Frontal cortex (tissue), 3 donors: ENCODE measurements at regions not wholly inside any gene's neighbourhood (a gene's known extent, or its start where the extent isn't known, plus 50 kb on each side); places are given as distances from the start of the nearest gene placed in this dataset.
"Not testable (repeated sequence)": the region's sequence is repeated elsewhere in the genome, so short reads cannot be mapped to it uniquely, and the experiment has no call there.

Experiments used
- DNase-seq, 2 donors: peaks; one replicate each; pipeline ENCODE4 v3.0.0; 2012; ENCODE audit warnings: low spot score in 2 of 2
- FAIRE-seq: peaks from 2 replicates; lab custom pipeline; 2012; peaks lifted over from hg19 to GRCh38; lab: Jason Lieb, UNC
- donor health status: control.
- donor health status: control.
- donor health status: control.

DNA sequence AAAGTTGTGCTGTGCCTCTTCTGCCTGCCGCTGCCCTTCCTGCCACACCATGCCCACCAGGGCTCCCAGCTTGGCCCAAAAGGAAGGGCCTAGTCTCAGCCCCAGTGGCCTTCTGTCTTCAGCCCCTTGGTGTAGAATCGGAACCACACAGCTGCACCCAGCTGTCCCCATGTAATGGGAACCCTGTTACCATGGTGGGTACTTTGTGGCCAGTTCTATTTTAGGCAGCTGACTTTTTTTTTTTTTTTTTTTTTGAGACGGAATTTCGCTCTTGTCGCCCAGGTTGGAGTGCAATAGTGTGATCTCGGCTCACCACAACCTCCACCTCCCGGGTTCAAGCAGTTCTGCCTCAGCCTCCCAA is 163.3 kb upstream of the GSE1 start:
- FAIRE-seq (no peak), DNase-seq (no peak)

DNA sequence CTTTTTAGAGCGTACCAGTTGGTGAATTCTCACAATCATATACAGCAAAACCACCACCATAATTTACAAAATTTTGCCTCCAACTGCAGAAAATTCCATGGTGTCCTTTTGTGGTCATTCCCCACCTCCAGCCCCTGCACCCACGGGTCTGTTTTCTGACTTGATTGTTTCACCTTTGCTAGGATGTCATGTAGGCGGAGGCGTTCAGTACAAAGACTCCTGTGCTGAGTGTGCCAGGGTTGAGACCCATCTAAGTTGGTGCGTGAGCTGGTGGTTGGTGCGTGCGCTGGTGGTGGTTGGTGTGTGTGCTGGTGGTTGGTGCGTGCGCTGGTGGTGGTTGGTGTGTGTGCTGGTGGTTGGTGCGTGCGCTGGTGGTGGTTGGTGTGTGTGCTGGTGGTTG is 162.0 kb upstream of the GSE1 start:
- FAIRE-seq, DNase-seq: not testable (repeated sequence)

DNA sequence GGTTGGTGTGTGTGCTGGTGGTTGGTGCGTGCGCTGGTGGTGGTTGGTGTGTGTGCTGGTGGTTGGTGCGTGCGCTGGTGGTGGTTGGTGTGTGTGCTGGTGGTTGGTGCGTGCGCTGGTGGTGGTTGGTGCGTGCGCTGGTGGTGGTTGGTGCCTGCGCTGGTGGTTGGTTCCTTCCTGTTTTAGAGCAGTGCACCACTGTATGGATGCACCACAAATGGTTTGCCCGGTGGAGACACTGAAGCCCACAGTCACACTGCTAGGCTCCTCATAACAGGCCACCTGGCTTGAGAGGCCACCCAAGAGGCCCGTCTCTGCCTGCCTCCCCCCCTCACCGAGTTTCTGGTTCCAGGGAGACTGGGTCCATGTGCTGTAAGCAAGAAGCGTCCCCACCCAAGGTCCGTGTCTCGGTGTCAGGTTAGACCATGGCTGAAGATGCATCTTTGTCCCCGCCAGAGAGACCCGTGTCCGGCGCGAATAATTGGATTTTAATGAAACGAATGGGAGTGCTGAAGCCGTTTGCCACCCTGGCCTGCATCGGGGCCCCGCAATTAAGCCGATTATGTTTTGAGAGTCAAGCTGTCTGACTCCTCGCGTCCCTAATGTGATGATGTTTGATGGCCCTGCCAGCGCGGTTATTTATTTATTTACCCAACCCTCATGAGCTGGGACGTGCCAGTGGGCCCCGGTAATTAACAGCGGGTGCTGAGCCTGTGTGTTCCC is 161.3 kb upstream of the GSE1 start:
- no peak for FAIRE-seq
- no peak for DNase-seq

DNA sequence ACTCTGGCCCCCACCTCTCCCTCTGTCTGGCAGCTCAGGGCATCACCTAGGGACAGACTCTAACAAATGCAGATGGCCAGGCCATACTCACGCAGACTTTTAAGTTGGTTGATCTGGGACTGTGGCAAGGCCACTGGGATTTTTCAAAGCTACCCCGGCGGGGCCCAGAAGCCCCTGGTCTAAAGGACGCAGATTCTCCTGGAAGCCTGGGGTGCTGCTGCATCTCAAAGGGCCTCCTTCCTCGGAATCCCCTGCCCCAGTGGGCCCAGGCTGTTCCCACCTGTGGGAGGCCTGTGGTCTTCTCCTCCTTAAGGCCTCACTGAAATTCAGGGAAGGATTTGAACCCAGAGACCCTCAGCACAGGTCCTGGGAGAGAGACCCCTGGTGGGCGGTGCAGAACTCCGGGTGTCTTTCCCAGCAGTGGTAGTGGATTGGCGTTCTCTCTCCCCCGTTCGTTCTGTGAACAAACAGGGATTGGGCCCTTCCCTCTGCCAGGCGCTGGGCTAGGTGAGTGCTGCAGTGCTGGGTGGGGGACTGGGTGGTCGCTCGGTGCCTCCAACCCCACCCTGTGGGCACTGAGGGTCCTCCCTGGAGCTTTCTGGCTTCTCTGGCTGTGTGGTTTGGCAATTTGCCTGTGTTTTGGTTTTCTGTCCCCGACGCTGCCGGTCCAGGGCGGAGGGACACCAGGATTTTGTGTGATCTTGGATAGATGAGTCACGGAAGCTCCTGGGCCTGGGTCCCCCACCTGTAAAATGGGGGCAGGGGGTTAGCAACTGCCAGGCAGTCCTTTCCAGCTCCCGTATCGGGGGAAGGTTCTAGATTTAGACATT is 160.5 kb upstream of the GSE1 start:
- FAIRE-seq (no peak), DNase-seq (no peak)

DNA sequence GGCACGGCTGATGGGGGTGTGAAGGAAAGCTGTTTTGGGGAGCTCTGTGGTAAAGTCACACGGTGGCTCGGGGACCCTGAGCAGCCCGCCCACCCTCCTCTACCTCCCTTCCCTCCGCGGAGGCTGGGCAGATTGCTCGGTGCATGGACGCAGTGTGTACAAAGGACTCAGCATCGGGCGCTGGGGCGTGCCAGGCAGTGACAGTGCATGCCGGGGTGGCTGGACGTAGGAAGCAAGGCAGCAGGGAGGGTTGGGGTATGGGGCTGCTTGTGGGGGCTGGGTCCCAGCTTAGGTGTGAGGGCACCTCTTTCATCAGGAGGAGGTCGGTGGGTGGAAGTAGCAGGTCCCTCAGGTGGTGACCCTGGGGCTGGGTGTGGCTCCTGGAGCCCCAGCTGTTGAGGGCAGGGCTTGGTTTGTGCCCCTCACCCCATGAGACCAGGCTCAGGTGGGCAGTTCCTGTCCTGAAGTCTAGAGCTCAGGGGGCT is 159.9 kb upstream of the GSE1 start:
- no peak for FAIRE-seq
- DNase-seq = no peak

DNA sequence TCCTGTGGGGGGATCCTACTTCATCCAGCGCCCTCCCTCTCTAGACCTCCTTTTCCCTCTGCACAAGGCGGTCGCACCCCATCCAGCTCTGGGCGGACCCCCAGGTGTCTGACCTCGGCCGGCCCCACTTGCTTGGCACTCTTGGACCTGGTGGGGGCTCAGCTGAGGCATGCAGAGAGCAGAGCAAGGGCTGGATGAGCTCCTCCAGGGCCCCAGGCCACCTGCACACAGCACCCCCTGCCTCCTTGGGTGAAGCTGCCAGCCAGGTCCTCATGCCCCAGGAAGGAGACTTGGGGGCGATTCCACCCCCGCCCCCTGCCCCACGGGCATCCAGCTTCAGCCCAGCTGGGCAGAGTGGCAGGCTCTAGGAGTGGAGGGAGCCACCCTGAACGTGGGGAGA is 159.4 kb upstream of the GSE1 start:
- no peak for DNase-seq
- no peak for FAIRE-seq

DNA sequence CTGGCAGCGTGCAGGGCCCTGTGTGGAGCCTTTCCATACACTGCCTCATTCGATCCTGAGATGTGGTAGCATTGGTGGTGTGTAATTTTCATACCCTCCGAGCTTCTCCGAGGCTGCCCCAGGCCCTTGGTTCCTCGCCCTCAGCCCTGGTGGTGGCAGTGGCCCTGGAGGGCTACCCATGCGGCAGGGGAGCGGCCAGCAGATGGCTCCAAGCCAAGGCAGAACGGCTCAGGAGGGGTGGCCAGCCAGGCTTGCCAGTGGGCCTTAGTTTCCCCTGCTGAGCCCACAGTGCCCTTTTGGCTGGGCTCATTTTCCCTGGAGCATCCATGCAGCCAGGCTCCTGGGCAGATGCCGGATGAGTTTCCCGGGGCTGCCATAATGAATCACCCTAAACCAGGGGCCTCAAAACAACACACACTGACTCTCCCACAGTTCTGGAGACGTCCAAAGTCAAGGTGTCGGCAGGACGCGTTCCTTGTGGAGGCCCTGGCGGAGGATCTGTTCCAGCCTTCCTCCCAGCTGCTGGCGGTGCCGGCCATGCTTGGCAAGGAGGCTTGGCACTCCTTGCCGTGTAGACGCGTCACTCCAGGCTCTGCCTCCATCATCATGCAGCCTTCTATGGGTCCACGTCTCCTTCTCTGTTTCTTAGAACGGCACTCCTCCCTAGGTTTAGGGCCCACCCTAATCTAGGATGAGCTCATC is 158.8 kb upstream of the GSE1 start:
- no peak for DNase-seq

DNA sequence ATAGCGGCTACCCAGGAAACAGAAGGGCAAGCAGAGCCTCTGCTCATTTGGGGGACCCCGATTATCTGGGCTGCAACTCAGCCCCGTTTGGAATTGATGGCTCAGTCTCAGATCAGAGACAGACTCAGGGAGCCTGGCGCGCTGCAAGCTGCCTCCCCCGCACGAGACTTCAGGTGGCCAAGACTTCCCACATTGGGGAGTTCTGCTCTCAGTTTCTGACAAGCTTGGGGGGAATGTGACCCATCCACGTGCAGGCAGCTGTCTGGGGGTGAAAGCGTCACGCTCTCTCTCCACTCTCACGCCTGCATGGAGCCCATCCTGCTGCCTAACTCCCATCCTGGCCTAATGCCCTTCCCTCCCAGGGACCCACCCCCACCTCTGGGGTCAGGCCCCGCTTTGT is 157.6 kb upstream of the GSE1 start:
- no peak for FAIRE-seq

More for the DNA sequence above, 158.8 kb upstream of the GSE1 start:
- no peak for FAIRE-seq

DNA sequence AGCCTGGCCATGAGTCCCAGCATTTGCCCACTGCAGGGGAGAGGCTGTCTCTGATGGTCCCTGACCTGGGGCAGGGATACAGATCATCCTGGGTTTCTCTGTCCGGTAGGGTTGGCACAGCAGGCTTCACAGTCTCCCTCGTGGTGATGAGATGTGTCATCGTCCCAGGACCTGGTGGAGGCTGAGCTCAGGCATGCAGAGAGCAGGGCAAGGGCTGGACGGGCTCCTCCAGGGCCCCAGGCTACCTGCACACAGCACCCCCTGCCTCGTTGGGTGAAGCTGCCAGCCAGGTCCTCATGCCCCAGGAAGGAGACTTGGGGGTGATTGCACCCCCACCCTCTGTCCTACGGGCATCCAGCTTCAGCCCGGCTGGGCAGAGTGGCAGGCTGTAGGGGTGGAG is 155.8 kb upstream of the GSE1 start:
- FAIRE-seq = no peak
- DNase-seq = no peak

More for the DNA sequence above, 157.6 kb upstream of the GSE1 start:
- no peak for DNase-seq

DNA sequence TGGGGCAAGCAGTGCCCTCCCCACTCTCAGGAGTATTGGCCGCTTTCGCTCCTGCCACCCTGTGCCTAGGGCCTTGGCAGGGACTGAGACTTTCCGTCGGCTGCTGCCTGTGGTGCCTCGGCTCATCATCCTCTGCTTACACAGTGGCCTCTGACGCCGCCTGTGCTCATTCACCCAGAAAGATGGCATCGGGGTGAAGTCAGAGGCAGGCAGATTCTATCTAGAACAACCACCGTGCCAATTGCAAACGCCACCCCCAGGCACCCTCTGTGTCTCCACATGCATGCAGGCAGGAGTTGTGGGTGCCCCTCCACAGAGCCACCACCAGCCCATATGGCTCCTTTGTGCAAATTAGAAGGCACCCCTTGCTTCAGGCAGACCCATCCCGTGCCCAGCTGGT is 154.2 kb upstream of the GSE1 start:
- DNase-seq (no peak), FAIRE-seq (no peak)

DNA sequence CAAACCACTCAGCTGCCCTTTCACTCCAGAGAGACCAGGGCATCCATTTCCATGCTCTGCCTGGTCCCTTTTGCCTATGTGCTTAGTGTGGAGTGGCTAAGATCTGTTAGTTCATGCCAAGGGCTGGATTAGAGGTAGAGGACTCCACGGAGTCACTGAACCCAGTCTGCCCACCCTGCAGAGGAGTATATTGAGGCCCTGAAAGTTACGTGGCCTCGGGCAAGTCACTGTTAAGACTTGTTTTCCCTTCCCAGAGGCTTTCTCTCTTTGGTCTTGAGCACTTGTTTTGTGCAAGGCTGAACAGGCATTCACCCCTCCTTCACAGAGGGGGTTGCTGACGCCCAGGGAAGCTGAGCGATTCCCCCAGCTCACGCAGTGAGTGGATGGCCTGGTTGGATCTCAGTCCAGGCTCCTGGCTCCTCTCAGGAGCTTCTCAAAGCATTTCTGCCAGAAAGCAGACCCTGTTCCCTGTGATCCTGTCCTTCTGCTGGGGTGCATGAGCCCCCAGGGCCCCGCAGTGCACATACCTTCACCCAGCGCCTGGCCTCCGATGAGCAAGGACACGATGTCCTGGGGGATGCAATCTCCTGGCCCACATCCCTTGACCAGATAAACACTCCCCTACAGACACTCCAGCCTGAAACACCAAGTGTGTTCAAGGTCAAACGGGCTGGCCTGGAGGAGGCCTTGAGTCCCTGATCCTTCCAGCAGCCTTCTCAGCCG is 153.4 kb upstream of the GSE1 start:
- DNase-seq (no peak), FAIRE-seq (no peak)

DNA sequence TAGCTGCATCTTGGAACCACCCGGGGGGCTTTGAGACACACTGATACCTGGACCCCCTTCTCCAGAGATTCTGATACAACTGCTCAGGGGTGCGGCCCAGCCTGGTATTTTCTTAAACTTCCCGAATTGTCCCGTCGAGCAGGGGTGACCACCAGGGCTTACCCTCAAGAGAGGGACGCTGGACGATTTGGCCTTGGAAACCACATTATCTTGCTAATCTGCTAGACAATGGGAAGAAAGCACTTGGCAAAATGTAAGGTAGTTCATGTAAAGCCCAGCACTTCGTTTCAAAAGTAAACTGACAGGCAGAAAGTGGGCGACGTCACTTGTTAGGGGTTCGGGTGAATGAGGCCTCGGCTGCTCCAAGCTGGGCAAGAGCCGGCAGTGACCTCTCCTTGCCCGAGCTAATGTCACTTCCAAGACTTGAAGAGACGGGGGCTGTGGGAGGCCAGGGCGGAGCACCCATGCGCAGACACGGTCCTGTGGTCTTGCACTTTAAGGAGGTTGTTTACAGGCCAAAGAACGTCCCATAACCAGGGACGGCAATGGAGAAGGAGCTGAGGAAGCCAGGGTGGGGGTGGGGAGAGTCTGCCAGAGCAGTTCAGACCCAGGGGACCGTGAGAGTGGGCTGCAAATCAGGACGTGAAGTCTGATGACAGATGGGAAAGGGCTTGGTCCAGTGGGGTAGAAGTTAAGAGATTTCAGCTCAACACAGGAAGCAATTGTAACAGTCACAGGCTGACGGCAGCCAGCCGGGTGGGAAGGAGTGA is 152.7 kb upstream of the GSE1 start:
- FAIRE-seq = no peak
- no peak for DNase-seq

DNA sequence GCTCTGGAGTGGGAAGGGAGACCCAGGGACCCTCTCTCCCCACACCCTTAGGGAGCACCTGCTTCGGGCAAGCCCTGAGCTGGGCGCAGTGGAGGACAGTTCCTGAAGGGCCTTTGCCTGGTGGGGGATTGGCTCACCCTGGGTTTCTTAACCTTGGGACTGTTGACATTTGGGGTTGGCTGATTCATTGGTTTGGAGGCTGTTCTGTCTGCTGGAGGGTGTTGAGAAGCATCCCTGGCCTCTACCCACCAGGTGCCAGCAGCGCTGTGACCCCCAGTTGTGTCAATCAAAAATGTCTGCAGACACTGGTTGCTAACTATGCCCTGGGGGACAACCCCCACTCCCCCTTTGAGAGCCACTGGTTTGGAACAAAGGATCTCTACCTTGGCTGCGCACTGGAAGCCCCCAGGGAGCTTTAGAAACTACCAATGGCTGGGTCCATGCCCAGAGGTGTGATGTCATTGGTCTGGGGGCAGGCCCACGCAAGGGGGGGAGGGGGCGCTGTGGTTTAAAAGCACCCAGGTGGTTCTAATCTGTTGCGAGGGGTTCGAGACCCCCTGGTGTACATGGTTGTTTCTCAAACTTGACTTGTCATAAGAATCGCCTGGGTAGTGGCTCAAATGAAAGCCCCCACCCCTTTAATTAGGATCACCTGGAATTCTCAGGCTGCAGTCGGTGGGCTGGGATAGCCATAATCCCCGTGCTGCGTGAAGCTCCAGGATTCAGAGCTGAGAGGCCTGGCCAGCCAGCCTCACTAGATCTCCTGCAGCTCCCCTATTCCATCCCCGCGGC is 151.9 kb upstream of the GSE1 start:
- DNase-seq = no peak
- no peak for FAIRE-seq

DNA sequence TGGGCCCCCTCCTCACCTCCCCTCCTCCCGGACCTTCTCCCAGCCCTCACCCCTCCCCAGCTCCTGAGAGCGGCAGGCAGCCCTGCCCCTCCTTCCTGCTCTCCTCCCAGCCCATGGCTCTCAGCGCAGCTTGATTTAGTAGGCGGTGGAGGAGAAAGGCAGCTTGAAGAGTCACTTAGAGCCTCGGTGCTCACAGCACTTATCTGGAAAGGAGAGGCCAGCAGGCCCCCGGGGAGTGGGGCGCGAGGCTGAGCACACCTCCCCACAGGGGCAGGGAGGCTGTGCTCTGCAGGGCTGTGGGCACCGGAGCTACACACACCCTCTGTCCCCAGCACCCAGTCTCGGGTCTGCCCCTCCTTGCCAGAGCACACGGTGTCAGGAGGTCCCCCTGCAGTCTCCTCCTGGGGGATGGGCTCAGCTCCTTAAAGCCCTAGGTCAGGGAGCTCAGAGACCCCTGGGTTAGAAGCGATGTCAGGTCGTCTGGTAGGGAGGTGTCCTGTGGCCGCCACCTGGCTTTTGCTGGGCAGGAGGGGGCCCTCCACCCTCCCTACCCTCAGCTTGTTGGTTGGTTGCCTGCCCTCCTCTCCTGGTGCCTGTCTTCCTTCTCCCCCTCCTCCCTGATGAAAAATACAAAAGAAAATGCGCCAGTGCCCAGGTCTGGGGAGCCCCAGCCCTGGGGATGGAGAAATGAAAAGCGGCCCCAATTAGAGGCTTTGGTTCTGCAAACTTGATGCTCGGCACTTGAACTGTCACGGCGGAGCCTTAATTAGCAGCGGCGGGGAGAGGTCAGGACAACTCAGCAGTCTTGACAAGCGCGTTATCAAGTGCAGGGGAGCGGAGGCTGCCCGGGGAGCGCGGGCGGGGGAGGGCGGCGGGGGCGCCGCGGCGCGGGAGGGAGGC is 151.1 kb upstream of the GSE1 start:
- no peak for FAIRE-seq
- DNase-seq = peak; percentile 67 to 79

DNA sequence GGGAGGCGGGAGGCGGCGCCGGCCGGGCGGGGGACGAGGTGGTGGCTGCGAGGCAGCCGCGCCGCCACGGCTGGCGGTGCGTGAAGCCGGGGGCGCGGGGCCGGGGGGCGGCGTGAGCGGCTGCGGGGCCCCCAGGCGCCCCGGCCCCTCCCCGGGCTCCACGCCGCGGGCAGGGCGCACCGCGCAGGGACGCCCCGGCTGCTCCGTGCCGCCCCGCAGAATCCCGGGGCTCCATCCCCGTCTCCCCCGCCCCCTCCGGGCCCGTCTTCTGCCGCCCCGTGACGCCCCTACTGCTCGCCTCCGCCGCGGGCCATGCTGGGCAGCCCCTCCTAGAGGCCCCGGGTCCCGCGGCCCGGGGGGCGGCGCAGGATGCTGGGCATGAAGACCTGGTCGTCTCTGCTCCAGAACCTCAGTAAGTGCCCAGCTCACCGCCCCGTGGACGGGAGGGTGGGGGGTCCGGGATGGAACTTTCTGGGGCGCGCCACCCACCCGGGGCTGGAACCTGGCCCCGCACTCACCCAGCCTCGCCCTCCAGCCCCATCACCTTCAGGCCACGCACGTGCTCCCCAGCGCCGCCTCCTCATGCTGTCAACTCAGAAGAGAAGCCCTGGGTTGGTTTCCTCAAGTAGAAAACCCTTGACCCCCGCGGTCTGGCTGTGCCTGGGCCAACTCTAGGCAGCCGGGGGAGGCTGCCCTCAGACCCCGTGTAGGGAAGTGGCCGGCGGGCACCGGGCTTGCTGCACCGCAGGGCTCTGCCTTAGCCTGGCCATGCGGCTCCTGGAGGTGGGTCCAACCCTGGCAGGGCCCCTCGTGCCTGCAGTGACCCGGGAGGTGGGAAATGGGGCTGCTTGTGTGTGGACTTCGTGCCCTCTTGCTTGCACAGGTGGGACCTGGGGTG is 150.2 kb upstream of the GSE1 start:
- FAIRE-seq = no peak
- no peak for DNase-seq

DNA sequence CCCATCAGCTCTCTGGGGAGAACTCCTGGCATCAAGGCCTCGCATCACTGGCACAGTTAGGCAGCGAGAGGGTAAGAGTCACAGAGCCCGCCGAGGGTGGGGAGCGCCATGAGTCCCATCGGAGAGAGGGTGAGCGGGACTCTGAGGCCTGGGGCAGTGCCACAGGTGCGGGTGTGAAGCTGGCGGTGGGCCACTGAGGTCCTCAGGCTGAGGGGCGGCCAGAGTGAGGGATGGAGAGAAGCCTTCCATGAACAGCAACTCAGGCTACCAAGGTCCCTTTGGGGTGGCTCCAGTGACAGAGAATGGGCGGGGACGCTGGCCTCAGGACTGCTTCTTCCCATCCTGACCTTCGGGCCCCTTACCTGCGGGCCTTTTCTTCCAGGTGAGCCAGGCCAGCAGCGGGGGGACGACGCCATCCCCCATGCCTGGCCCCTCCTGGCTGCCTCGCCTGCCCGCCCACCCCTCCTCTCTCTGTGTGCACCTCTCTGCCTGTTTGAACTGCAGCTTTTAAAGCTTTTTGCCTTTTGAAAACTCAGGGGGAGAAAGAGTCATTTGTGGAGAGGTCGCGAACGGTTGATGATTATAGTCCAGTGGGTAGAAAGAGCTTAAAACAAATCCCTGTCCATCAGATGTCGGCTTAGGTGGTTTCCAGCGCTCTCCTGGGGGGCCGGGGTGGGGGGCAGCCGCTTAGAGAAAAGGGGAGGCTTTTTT is 149.3 kb upstream of the GSE1 start:
- no peak for DNase-seq
- no peak for FAIRE-seq
